ENCODE measurements at regions not wholly inside any gene's neighbourhood (a gene's known extent, or its start where the extent isn't known, plus 50 kb on each side); places are given as distances from the start of the nearest gene placed in this dataset.
A peak's percentile ranks its signal among the peaks of the same experiment; 100 is the strongest.

DNA sequence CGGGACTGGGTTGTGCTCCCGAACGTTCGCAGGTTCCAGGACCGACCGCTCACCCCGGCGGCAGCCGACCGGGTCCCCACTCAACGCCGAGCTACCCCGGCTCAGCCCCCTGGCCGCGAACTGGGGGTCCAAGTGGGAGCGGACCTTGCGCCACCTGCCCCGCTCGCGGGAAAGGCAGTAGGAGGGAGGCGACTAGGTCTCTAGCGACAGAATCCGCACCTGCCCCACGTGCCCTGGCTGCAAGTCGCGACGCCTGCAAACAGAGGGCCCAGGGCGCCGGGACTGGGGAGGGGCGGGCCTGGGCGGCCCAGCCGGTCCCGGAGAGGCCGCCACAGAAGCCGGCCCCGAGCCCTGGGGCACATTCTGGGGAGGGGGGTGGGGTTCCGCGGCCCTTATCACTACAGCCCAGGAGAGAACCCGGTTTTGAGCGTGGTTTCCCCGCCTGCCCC is 239.2 kb upstream of the CPNE8 start:
- no peak for TF ChIP-seq EZH2 (IDR thresholded peaks at IDR 0.05; ENCODE audit: borderline replicate concordance, insufficient read depth, low read depth, low read length, poor library complexity, severe bottlenecking)
- TF ChIP-seq, protein P1, sequence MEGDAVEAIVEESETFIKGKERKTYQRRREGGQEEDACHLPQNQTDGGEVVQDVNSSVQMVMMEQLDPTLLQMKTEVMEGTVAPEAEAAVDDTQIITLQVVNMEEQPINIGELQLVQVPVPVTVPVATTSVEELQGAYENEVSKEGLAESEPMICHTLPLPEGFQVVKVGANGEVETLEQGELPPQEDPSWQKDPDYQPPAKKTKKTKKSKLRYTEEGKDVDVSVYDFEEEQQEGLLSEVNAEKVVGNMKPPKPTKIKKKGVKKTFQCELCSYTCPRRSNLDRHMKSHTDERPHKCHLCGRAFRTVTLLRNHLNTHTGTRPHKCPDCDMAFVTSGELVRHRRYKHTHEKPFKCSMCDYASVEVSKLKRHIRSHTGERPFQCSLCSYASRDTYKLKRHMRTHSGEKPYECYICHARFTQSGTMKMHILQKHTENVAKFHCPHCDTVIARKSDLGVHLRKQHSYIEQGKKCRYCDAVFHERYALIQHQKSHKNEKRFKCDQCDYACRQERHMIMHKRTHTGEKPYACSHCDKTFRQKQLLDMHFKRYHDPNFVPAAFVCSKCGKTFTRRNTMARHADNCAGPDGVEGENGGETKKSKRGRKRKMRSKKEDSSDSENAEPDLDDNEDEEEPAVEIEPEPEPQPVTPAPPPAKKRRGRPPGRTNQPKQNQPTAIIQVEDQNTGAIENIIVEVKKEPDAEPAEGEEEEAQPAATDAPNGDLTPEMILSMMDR (IDR thresholded peaks at IDR 0.05): no peak
- Mint-ChIP-seq H3K27ac (no peak overlapping the region), H3K4me1 (no peaks in the 10 kb centered on the region), H3K9me3 (ENCODE audit: insufficient read depth) (peaks cover 8% of the 10 kb centered on the region), H3K27me3 (peaks cover 25% of the 10 kb centered on the region), H3K4me3 (no peak overlapping the region)
- H3K27me3 ChIP-seq (replicated peaks in 1 of 4; ENCODE audit: control extremely low read depth in 1 of 4, control insufficient read depth in 3 of 4, insufficient read depth in 4 of 4, low read length in 3 of 4): peaks cover 0 to 15% (median 2%) of the 10 kb centered on the region in 4 experiments
- peak; percentile 3 for DNase-seq
- ChIA-PET CTCF (no interaction called here), POLR2A (no interaction called here)
- no peaks in the 10 kb centered on the region for H3K79me2 ChIP-seq (ENCODE audit: control insufficient read depth, insufficient read depth, low read length)
- no peak for ATAC-seq (ENCODE audit: low read depth)
- no peaks in the 10 kb centered on the region for H3K4me1 ChIP-seq (ENCODE audit: control insufficient read depth in 2 of 2, insufficient read depth in 2 of 2, low read length in 2 of 2)
- H3K9me3 ChIP-seq (ENCODE audit: control extremely low read depth in 1 of 3, control insufficient read depth in 2 of 3, insufficient read depth in 1 of 3, low read length in 2 of 3): peaks cover 0 to 20% (median 2%) of the 10 kb centered on the region in 3 donors
- H3K4me3 ChIP-seq (ENCODE audit: control extremely low read depth in 1 of 5, extremely low read depth in 1 of 5, insufficient read depth in 1 of 5, low read depth in 2 of 5, low read length in 4 of 5): no peak overlapping the region
- H3K4me2 ChIP-seq (replicated peaks; ENCODE audit: low read depth, low read length, poor library complexity, severe bottlenecking): no peak overlapping the region
- H2AFZ ChIP-seq (ENCODE audit: insufficient read depth, low read depth, low read length, poor library complexity, severe bottlenecking): no peak overlapping the region
- WGBS (ENCODE audit: insufficient coverage): 36% methylated on average over 38 of the region's 41 CpGs
- intact Hi-C loops (cut with micrococcal nuclease): no loop called here
- no peaks in the 10 kb centered on the region for H4K20me1 ChIP-seq (ENCODE audit: control insufficient read depth, insufficient read depth, low read length, poor library complexity, severe bottlenecking)
- no peak overlapping the region for H3K9ac ChIP-seq (ENCODE audit: low read length)
- H3K36me3 ChIP-seq (replicated peaks in 1 of 2; ENCODE audit: control extremely low read depth in 1 of 2, control insufficient read depth in 1 of 2, extremely low read depth in 1 of 2, insufficient read depth in 2 of 2, low read length in 1 of 2): no peaks in the 10 kb centered on the region
- H3K27ac ChIP-seq (ENCODE audit: low read length in 2 of 2): no peak overlapping the region

DNA sequence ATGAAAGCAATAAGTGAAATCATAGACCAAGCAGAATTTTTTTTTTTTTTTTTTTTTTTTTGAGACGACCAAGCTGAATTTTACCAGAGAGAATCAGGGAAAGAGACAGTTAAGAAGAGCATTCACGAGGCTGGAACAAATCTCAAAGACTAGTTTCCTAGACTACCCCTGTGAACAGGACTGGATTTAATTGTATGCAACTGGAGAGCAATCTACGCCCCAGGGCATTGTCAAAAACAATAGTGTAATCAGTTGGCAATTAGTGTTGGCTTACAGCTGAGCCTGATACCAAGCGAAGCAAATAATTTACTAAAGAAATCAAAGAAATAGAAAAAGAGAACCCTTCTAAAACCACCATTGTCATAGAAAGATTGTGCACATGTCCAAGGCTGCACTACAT is 232.9 kb upstream of the CPNE8 start:
- DNase-seq (no peak), ATAC-seq (ENCODE audit: low read depth) (no peak)
- H3K36me3 ChIP-seq (replicated peaks in 1 of 2; ENCODE audit: control extremely low read depth in 1 of 2, control insufficient read depth in 1 of 2, extremely low read depth in 1 of 2, insufficient read depth in 2 of 2, low read length in 1 of 2): no peaks in the 10 kb centered on the region
- no peak overlapping the region for H3K27ac Mint-ChIP-seq
- H3K9me3 ChIP-seq (ENCODE audit: control extremely low read depth in 1 of 3, control insufficient read depth in 2 of 3, insufficient read depth in 1 of 3, low read length in 2 of 3): no peaks in the 10 kb centered on the region
- no peak overlapping the region for H3K4me3 ChIP-seq (ENCODE audit: control extremely low read depth in 1 of 5, extremely low read depth in 1 of 5, insufficient read depth in 1 of 5, low read depth in 2 of 5, low read length in 4 of 5)
- no peaks in the 10 kb centered on the region for H3K79me2 ChIP-seq (ENCODE audit: control insufficient read depth, insufficient read depth, low read length)
- H3K4me1 ChIP-seq (ENCODE audit: control insufficient read depth in 2 of 2, insufficient read depth in 2 of 2, low read length in 2 of 2): no peaks in the 10 kb centered on the region
- H3K4me3 Mint-ChIP-seq: no peak overlapping the region
- H3K4me2 ChIP-seq (replicated peaks; ENCODE audit: low read depth, low read length, poor library complexity, severe bottlenecking): no peak overlapping the region
- intact Hi-C loops (cut with micrococcal nuclease): no loop called here
- TF ChIP-seq, protein P1 (IDR thresholded peaks at IDR 0.05): no peak
- TF ChIP-seq EZH2 (IDR thresholded peaks at IDR 0.05; ENCODE audit: borderline replicate concordance, insufficient read depth, low read depth, low read length, poor library complexity, severe bottlenecking): no peak
- POLR2A ChIA-PET: no interaction called here
- H3K27me3 Mint-ChIP-seq: no peaks in the 10 kb centered on the region
- no peak overlapping the region for H3K9ac ChIP-seq (ENCODE audit: low read length)
- no peaks in the 10 kb centered on the region for H3K9me3 Mint-ChIP-seq (ENCODE audit: insufficient read depth)
- no peaks in the 10 kb centered on the region for H3K4me1 Mint-ChIP-seq
- WGBS (ENCODE audit: insufficient coverage): no CpG with 5 or more reads among the region's 4 CpGs
- CTCF ChIA-PET: no interaction called here
- H2AFZ ChIP-seq (ENCODE audit: insufficient read depth, low read depth, low read length, poor library complexity, severe bottlenecking): no peak overlapping the region
- no peak overlapping the region for H3K27ac ChIP-seq (ENCODE audit: low read length in 2 of 2)
- no peaks in the 10 kb centered on the region for H3K27me3 ChIP-seq (replicated peaks in 1 of 4; ENCODE audit: control extremely low read depth in 1 of 4, control insufficient read depth in 3 of 4, insufficient read depth in 4 of 4, low read length in 3 of 4)
- no peaks in the 10 kb centered on the region for H4K20me1 ChIP-seq (ENCODE audit: control insufficient read depth, insufficient read depth, low read length, poor library complexity, severe bottlenecking)
